Fibroblast of pulmonary artery (primary cell): ENCODE measurements at regions not wholly inside any gene's neighbourhood (a gene's known extent, or its start where the extent isn't known, plus 50 kb on each side); places are given as distances from the start of the nearest gene placed in this dataset.

Experiments used
- DNase-seq: peaks from one replicate; pipeline ENCODE4 v3.0.0-alpha.2; 2010; ENCODE audit warnings: low read depth
- H3K4me3 ChIP-seq: replicated peaks from 2 replicates; pipeline ENCODE4 v1.5.1; 2011; ENCODE audit warnings: low read depth, mild to moderate bottlenecking, control low read depth, low read length, moderate library complexity
- CTCF ChIP-seq: IDR thresholded peaks from 2 replicates; pipeline ENCODE4 v1.5.1; 2011; ENCODE audit warnings: mild to moderate bottlenecking, control low read depth, low read length, inconsistent platforms; ENCODE audit errors: missing control alignments

- DNase-seq, result no peak
- H3K4me3 ChIP-seq, result no peak overlapping the region
- no peak for TF ChIP-seq CTCF
Measured at GRCh38 chr6:142551274-142551811, 249.5 kb downstream of the ADGRG6 start.

GRCh38 chr6:142558786-142559185 is 257.0 kb downstream of the ADGRG6 start:
- no peak overlapping the region for H3K4me3 ChIP-seq
- TF ChIP-seq CTCF, result no peak

GRCh38 chr6:142561511-142562265 is 259.9 kb downstream of the ADGRG6 start:
- DNase-seq, result no peak
- no peak overlapping the region for H3K4me3 ChIP-seq
- TF ChIP-seq CTCF, result no peak

More at GRCh38 chr6:142558786-142559185, 257.0 kb downstream of the ADGRG6 start:
- no peak for DNase-seq

GRCh38 chr6:142562865-142563264 is 261.1 kb downstream of the ADGRG6 start:
- no peak overlapping the region for H3K4me3 ChIP-seq
- no peak for DNase-seq
- no peak for TF ChIP-seq CTCF

GRCh38 chr6:142566628-142567396 is 265.0 kb downstream of the ADGRG6 start:
- TF ChIP-seq CTCF, result peak; percentile 97
- DNase-seq, result peak; percentile 71
- no peak overlapping the region for H3K4me3 ChIP-seq

DNA sequence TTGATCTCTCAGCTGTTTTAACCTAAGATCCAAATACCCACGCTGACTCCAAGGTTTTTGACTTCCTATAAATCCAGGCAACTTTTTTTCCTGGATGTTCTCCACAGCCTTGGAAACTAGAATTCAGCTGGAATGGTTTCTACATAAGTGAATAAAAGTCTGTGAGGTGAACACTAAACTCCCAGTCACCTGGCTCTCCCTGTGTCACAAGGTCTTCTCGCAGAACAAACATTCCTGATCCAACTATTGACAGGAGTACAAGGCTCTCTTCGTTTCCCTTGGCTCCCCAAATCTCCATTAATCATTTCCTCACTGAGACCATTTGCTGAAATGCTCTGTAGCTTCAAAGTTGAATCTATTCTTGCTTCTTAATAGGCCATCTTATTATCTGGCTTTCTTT is 265.7 kb downstream of the ADGRG6 start:
- no peak for TF ChIP-seq CTCF
- no peak for DNase-seq
- no peak overlapping the region for H3K4me3 ChIP-seq
